Spleen (tissue), 7 donors: ENCODE measurements at regions not wholly inside any gene's neighbourhood (a gene's known extent, or its start where the extent isn't known, plus 50 kb on each side); places are given as distances from the start of the nearest gene placed in this dataset.

ENCODE experiments used
- POLR2A ChIP-seq, 3 donors: fragments of 450-650 bp; IDR thresholded peaks; one replicate each; pipeline ENCODE4 v1.5.1; 2017; ENCODE audit warnings: antibody characterized with exemption in 3 of 3, mild to moderate bottlenecking in 1 of 3
- POLR2AphosphoS5 ChIP-seq, 3 donors: sonication (generic); formaldehyde crosslinking; IDR thresholded peaks; one replicate each; pipeline ENCODE4 v1.5.1; 2017; ENCODE audit warnings: antibody characterized with exemption in 3 of 3
- TF ChIP-seq, protein P1 (sequence below), 11 experiments: fragments of 200-600 bp in 7 of 11; fragments of 450-650 bp in 4 of 11; sonication (generic) in 4 of 11; IDR thresholded peaks in 8 of 11; conservative IDR thresholded peaks in 3 of 11; 1 replicate in 7 of 11; 2 replicates in 4 of 11; pipeline versions ENCODE4 v1.4.0 to v1.8.0; 2016 to 2021; ENCODE audit warnings: antibody characterized with exemption in 11 of 11, inconsistent platforms in 4 of 11, mild to moderate bottlenecking in 1 of 11
- donor health status: DM: no; HTN: no; CAD: no; lungs with moderate emphysema.
- donor health status: DM: no; HTN: no; CAD: no.
- donor health status: DM: no; HTN: no; CAD: no.

DNA sequence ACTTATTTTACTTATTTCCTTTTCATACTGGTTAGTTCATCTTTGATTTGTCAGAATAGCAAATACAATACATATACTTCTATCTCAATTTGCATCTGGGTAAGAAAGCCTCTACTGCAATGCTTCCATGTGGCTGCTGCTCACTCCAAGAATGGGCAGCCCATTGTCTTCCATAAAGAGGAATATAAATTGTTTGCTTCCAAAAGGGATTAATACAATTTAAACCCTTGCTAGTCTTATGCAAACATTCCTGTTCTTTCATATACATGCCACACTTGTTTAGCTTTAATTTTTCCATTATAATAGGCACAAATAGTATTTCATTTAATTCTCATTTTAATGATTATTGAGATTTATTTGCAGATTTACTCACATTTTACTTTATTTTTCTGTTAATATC is 555.4 kb upstream of the POM121L12 start:
- TF ChIP-seq, protein P1, sequence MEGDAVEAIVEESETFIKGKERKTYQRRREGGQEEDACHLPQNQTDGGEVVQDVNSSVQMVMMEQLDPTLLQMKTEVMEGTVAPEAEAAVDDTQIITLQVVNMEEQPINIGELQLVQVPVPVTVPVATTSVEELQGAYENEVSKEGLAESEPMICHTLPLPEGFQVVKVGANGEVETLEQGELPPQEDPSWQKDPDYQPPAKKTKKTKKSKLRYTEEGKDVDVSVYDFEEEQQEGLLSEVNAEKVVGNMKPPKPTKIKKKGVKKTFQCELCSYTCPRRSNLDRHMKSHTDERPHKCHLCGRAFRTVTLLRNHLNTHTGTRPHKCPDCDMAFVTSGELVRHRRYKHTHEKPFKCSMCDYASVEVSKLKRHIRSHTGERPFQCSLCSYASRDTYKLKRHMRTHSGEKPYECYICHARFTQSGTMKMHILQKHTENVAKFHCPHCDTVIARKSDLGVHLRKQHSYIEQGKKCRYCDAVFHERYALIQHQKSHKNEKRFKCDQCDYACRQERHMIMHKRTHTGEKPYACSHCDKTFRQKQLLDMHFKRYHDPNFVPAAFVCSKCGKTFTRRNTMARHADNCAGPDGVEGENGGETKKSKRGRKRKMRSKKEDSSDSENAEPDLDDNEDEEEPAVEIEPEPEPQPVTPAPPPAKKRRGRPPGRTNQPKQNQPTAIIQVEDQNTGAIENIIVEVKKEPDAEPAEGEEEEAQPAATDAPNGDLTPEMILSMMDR (IDR thresholded peaks at IDR 0.05 in 8 of 11, conservative IDR thresholded peaks at IDR 0.05 in 3 of 11) = no peak
- TF ChIP-seq POLR2AphosphoS5 (IDR thresholded peaks at IDR 0.05) (no peak), POLR2A (IDR thresholded peaks at IDR 0.05) (no peak)
